ENCODE measurements at regions not wholly inside any gene's neighbourhood (a gene's known extent, or its start where the extent isn't known, plus 50 kb on each side); places are given as distances from the start of the nearest gene placed in this dataset.

DNA sequence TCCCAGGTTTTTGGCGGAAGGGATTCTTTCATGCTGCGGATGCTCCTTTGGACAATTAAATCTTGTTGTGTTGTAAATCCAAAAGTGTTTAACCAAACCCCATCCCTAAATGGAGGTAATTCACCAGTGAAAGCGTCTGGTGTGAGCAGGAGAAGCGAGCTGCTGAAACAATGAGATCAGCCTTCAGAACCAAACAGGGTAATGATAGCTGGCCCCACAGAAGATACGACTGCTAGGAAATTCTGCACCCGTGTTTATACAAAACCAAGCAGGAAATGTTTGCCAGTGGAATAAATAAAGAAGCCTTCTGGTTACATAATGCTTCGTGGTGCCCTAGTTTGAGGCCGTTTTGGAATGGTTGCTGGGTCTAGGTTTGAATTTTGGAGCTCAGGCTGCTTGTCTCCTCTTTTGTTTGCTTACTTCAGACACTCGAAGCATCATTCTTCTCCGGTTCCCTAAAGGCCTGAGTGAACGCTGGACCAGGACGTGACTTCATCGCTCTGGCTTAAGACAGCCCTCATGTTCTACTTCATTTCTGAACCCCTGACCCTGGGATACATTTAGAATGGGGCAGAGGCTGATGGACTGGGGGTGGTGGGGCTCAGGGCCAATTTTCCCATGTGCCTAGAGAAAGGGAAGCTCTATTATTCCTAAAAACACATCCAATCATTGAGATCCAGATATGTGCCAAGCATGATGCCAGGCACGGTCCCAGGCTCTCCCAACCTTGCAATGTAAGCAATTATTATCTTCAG is 61.6 kb upstream of the JAG1 start:
- DNase-seq (ENCODE audit: low read depth), result no peak
- H3K4me3 ChIP-seq (ENCODE audit: low read depth, low read length), result no peak overlapping the region
- TF ChIP-seq, protein P1, sequence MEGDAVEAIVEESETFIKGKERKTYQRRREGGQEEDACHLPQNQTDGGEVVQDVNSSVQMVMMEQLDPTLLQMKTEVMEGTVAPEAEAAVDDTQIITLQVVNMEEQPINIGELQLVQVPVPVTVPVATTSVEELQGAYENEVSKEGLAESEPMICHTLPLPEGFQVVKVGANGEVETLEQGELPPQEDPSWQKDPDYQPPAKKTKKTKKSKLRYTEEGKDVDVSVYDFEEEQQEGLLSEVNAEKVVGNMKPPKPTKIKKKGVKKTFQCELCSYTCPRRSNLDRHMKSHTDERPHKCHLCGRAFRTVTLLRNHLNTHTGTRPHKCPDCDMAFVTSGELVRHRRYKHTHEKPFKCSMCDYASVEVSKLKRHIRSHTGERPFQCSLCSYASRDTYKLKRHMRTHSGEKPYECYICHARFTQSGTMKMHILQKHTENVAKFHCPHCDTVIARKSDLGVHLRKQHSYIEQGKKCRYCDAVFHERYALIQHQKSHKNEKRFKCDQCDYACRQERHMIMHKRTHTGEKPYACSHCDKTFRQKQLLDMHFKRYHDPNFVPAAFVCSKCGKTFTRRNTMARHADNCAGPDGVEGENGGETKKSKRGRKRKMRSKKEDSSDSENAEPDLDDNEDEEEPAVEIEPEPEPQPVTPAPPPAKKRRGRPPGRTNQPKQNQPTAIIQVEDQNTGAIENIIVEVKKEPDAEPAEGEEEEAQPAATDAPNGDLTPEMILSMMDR (IDR thresholded peaks at IDR 0.05; ENCODE audit: insufficient read depth, low read depth, low read length, missing control alignments), result no peak

DNA sequence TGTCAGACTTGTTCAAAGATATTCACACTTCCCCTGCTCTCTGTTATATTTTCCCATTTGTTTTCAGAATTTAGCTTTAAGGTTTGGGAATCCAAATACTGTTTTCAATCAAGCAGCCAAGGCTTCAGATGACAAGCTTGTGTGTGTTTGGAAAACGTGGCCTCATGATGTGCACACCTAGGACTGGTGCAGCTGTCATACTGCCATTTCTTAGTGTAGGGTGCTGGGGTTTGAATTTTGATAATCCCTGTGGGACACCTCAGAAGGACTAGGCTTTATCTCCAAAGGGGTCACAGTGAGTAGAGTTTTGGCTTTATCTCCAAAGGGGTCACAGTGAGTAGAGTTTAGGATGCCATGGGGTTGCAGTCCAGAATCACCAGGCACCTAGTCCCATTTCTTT is 65.3 kb upstream of the JAG1 start:
- TF ChIP-seq, protein P1 (IDR thresholded peaks at IDR 0.05; ENCODE audit: insufficient read depth, low read depth, low read length, missing control alignments), result no peak
- H3K4me3 ChIP-seq (ENCODE audit: low read depth, low read length), result peak overlapping the region; percentile 27; the same call in 1 of the 2 replicates
- no peak for DNase-seq (ENCODE audit: low read depth)

GRCh38 chr20:10739566-10739965 is 65.8 kb upstream of the JAG1 start:
- peak; percentile 17 for DNase-seq (ENCODE audit: low read depth)
- peak overlapping the region; percentile 27 for H3K4me3 ChIP-seq (ENCODE audit: low read depth, low read length)
- TF ChIP-seq, protein P1 (IDR thresholded peaks at IDR 0.05; ENCODE audit: insufficient read depth, low read depth, low read length, missing control alignments), result no peak

GRCh38 chr20:10741060-10741459 is 67.3 kb upstream of the JAG1 start:
- no peak for DNase-seq (ENCODE audit: low read depth)
- TF ChIP-seq, protein P1 (IDR thresholded peaks at IDR 0.05; ENCODE audit: insufficient read depth, low read depth, low read length, missing control alignments), result no peak
- no peak overlapping the region for H3K4me3 ChIP-seq (ENCODE audit: low read depth, low read length)

DNA sequence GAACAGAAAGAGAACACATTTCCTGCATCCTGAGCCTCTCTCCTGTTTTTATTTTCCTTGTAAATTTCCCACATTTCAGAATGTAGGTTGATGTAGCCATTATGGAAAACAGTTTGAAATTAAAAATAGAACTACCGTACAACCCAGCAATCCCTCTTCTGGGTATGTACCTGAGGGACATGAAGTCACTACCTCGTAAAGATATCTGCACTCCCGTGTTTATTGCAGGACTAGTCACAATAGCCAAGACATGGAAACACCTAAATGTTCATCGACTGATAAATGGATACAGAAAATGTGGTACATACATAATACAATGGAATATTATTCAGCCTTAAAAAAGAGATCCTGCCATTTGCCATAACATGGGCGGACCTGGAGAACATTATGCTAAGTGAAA is 72.0 kb upstream of the JAG1 start:
- no peak for DNase-seq (ENCODE audit: low read depth)
- TF ChIP-seq, protein P1 (IDR thresholded peaks at IDR 0.05; ENCODE audit: insufficient read depth, low read depth, low read length, missing control alignments), result no peak
- H3K4me3 ChIP-seq (ENCODE audit: low read depth, low read length), result no peak overlapping the region

DNA sequence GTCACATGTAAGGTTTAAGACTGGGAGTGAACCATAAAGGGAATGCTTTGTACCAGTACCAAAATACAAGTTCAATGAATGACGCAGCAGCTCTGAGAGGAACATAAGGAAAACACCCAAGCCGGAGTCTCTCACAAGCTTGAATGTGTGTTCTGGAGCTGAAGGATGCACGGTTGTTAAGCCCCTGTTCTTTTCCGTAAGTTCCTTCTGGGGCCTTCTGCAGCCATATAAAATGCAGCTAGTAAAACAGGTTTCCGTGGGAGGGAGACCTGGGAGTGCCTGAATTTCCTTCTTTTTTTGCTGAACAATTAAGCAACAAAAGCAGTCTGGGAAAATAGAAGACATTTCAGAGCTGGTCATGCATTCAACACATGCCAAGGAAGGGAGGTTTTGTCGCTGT is 73.2 kb upstream of the JAG1 start:
- TF ChIP-seq, protein P1 (IDR thresholded peaks at IDR 0.05; ENCODE audit: insufficient read depth, low read depth, low read length, missing control alignments), result no peak
- H3K4me3 ChIP-seq (ENCODE audit: low read depth, low read length), result no peak overlapping the region
- no peak for DNase-seq (ENCODE audit: low read depth)

- DNase-seq (ENCODE audit: low read depth), result no peak
Observed at GRCh38 chr20:10749084-10749483, 75.3 kb upstream of the JAG1 start.

More at GRCh38 chr20:10749084-10749483, 75.3 kb upstream of the JAG1 start:
- TF ChIP-seq, protein P1 (IDR thresholded peaks at IDR 0.05; ENCODE audit: insufficient read depth, low read depth, low read length, missing control alignments), result no peak
- no peak overlapping the region for H3K4me3 ChIP-seq (ENCODE audit: low read depth, low read length)
